CD4-positive, alpha-beta memory T cell (primary cell): ENCODE measurements at regions not wholly inside any gene's neighbourhood (a gene's known extent, or its start where the extent isn't known, plus 50 kb on each side); places are given as distances from the start of the nearest gene placed in this dataset.

Source experiments
- CTCF ChIA-PET: fragments of 350-600 bp; sonication (Branson Sonifier 250); formaldehyde crosslinking; loops from one replicate; lab custom pipeline; 2021; ENCODE audit warnings: inconsistent platforms; ENCODE audit not compliant: partially characterized antibody; lab: Charles Lee
- POLR2A ChIA-PET: fragments of 350-600 bp; sonication (Branson Sonifier 250); formaldehyde crosslinking; loops from one replicate; lab custom pipeline; 2021; ENCODE audit not compliant: partially characterized antibody; lab: Charles Lee
- DNase-seq, 5 donors: peaks; one replicate each; pipeline versions ENCODE4 v3.0.0 to v3.0.0-alpha.2; 2020 to 2022; ENCODE audit warnings: mixed read lengths in 1 of 5
- H3K27ac ChIP-seq: one replicate; pipeline ENCODE4 v1.7.0; 2013; ENCODE audit warnings: low read depth, low read length
- H3K27me3 ChIP-seq: 2 replicates; pipeline ENCODE4 v1.7.0; 2013; ENCODE audit warnings: mild to moderate bottlenecking, low read length, moderate library complexity; ENCODE audit not compliant: insufficient read depth
- H3K36me3 ChIP-seq: 2 replicates; pipeline ENCODE4 v1.7.0; 2013; ENCODE audit warnings: mild to moderate bottlenecking, low read length, moderate library complexity; ENCODE audit not compliant: insufficient read depth
- H3K4me1 ChIP-seq: 2 replicates; pipeline ENCODE4 v1.7.0; 2013; ENCODE audit warnings: mild to moderate bottlenecking, low read length, moderate library complexity; ENCODE audit not compliant: insufficient read depth
- H3K4me3 ChIP-seq, 2 donors: one replicate each; pipeline ENCODE4 v1.7.0; 2013; ENCODE audit warnings: low read length in 2 of 2, mild to moderate bottlenecking in 1 of 2
- H3K9me3 ChIP-seq, 2 donors: one replicate each; pipeline ENCODE4 v1.7.0; 2013; ENCODE audit warnings: low read length in 2 of 2, control low read depth in 1 of 2; ENCODE audit not compliant: control insufficient read depth in 1 of 2
- H3K27ac Mint-ChIP-seq, 7 donors: one replicate each; pipeline ENCODE4 v1.8.0; 2020 to 2021; ENCODE audit warnings: mixed read lengths in 7 of 7, mild to moderate bottlenecking in 6 of 7, inconsistent platforms in 3 of 7, moderate library complexity in 3 of 7
- H3K27me3 Mint-ChIP-seq, 2 donors: one replicate each; pipeline ENCODE4 v1.8.0; 2020 to 2021; ENCODE audit warnings: mixed read lengths in 2 of 2
- H3K36me3 Mint-ChIP-seq, 2 donors: one replicate each; pipeline ENCODE4 v1.8.0; 2020 to 2021; ENCODE audit warnings: mixed read lengths in 2 of 2, inconsistent platforms in 1 of 2, mild to moderate bottlenecking in 1 of 2
- H3K4me1 Mint-ChIP-seq, 4 donors: one replicate each; pipeline ENCODE4 v1.8.0; 2020 to 2021; ENCODE audit warnings: mixed read lengths in 4 of 4, mild to moderate bottlenecking in 1 of 4
- H3K4me3 Mint-ChIP-seq, 8 donors: one replicate each; pipeline ENCODE4 v1.8.0; 2020 to 2021; ENCODE audit warnings: mixed read lengths in 8 of 8, mild to moderate bottlenecking in 7 of 8, moderate library complexity in 6 of 8, inconsistent platforms in 3 of 8
- H3K9me3 Mint-ChIP-seq, 8 donors: one replicate each; pipeline ENCODE4 v1.8.0; 2020 to 2021; ENCODE audit warnings: mixed read lengths in 8 of 8, mild to moderate bottlenecking in 5 of 8, inconsistent platforms in 3 of 8, moderate library complexity in 1 of 8
- intact Hi-C: fragments of 100-400 bp; cut with micrococcal nuclease; formaldehyde crosslinking; loops from one replicate; pipeline ENCODE4 v1.15.1; 2023

DNA sequence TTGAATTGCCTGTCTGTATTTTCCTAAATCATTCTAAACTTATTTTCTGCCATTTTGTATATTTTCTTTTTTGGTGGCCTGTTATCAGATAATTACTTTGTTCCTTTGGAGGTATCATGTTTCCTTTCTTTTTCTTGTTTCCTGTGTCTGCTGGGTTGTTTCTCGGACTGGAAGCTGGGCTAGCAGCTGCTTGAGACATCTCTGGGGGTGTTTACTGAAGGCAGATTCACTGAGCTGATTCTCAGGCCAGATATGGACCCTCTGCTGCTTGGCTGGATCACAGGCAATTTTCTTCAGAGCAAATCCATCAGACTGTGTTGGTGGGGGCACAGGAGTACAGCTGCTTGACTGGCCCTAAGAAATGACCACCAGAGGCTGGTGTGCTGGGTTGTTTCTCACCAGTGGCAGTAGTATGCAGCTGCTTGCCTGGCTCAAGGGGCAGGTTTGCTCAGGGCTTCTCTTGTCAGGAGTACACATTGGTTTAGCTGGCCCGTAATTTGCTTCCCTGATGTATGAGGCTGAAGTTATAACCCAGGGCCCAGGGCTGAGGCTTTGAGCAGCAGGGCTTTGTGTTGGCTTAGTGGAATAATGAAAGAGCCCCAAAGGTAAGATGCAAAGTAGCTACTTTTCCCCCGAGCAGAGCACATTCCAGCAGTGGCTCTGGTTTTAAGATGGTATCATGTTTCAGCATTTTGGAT is 680.6 kb downstream of the TECRL start:
- no peak overlapping the region for H3K4me3 Mint-ChIP-seq

GRCh38 chr4:63717384-63717783 is 691.9 kb downstream of the TECRL start:
- Mint-ChIP-seq H3K4me3 (no peak overlapping the region), H3K27ac (no peak overlapping the region), H3K36me3 (no peaks in the 10 kb centered on the region), H3K27me3 (no peaks in the 10 kb centered on the region), H3K4me1 (no peaks in the 10 kb centered on the region), H3K9me3 (peaks cover 0 to 20% (median 5%) of the 10 kb centered on the region in 8 donors)
- ChIA-PET CTCF (no interaction called here), POLR2A (no interaction called here)
- no peaks in the 10 kb centered on the region for H3K27me3 ChIP-seq
- no peaks in the 10 kb centered on the region for H3K36me3 ChIP-seq
- H3K4me1 ChIP-seq: no peaks in the 10 kb centered on the region
- peaks cover 0 to 4% of the 10 kb centered on the region in 2 donors for H3K9me3 ChIP-seq
- no peak overlapping the region for H3K4me3 ChIP-seq
- no peak overlapping the region for H3K27ac ChIP-seq
- DNase-seq: no peak
- intact Hi-C loops: no loop called here

More for the DNA sequence above, 680.6 kb downstream of the TECRL start:
- H3K27me3 Mint-ChIP-seq: no peaks in the 10 kb centered on the region
- Histone ChIP-seq H3K4me1 (no peaks in the 10 kb centered on the region), H3K27ac (no peak overlapping the region), H3K36me3 (no peaks in the 10 kb centered on the region), H3K27me3 (no peaks in the 10 kb centered on the region), H3K9me3 (no peaks in the 10 kb centered on the region), H3K4me3 (no peak overlapping the region)
- CTCF ChIA-PET: no interaction called here
- no peaks in the 10 kb centered on the region for H3K36me3 Mint-ChIP-seq
- intact Hi-C loops: no loop called here
- H3K4me1 Mint-ChIP-seq: no peaks in the 10 kb centered on the region
- no peak overlapping the region for H3K27ac Mint-ChIP-seq
- peaks cover 0 to 26% (median 10%) of the 10 kb centered on the region in 8 donors for H3K9me3 Mint-ChIP-seq
- POLR2A ChIA-PET: no interaction called here
- DNase-seq: peak in 1 of 5 donors; percentile 31

DNA sequence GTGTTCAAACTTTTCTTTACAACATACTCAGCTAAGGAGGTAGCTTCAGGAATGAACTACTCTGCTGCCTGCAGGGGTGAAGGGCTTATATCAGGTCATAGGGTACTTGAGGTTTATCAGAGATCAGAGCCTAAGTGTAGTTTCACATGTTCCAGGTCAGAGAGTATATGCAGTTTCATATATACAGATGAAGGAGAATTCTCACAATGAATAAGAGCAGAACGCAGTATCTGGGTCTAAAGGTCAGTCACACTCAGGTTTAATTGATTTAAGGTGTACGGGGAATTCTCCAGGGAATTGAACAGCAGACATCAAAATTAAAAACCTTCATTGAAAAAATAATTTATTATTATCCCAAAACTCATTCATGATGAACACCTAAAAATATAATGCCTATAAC is 700.6 kb downstream of the TECRL start:
- peaks cover 0 to 18% (median 3%) of the 10 kb centered on the region in 8 donors for H3K9me3 Mint-ChIP-seq
- ChIA-PET CTCF (no interaction called here), POLR2A (no interaction called here)
- Histone ChIP-seq H3K27me3 (no peaks in the 10 kb centered on the region), H3K4me1 (no peaks in the 10 kb centered on the region), H3K27ac (no peak overlapping the region), H3K9me3 (no peaks in the 10 kb centered on the region), H3K4me3 (no peak overlapping the region), H3K36me3 (no peaks in the 10 kb centered on the region)
- no peak for DNase-seq
- H3K4me1 Mint-ChIP-seq: no peaks in the 10 kb centered on the region
- no peak overlapping the region for H3K27ac Mint-ChIP-seq
- intact Hi-C loops: no loop called here
- no peak overlapping the region for H3K4me3 Mint-ChIP-seq
- no peaks in the 10 kb centered on the region for H3K27me3 Mint-ChIP-seq
- no peaks in the 10 kb centered on the region for H3K36me3 Mint-ChIP-seq

- H3K9me3 Mint-ChIP-seq: peaks cover 0 to 6% (median 4%) of the 10 kb centered on the region in 8 donors
- DNase-seq: no peak
These were observed 708.7 kb downstream of the TECRL start for GRCh38 chr4:63700569-63700968.

GRCh38 chr4:63693321-63693720 is 715.9 kb downstream of the TECRL start:
- Mint-ChIP-seq H3K36me3 (no peaks in the 10 kb centered on the region), H3K4me1 (no peaks in the 10 kb centered on the region), H3K27ac (no peak overlapping the region), H3K27me3 (no peaks in the 10 kb centered on the region), H3K4me3 (no peak overlapping the region), H3K9me3 (peaks cover 6 to 25% (median 13%) of the 10 kb centered on the region in 8 donors)
- intact Hi-C loops: no loop called here
- H3K4me3 ChIP-seq: no peak overlapping the region
- no peaks in the 10 kb centered on the region for H3K4me1 ChIP-seq
- no peaks in the 10 kb centered on the region for H3K27me3 ChIP-seq
- CTCF ChIA-PET: no interaction called here
- no peaks in the 10 kb centered on the region for H3K9me3 ChIP-seq
- H3K27ac ChIP-seq: no peak overlapping the region
- no peak for DNase-seq
- POLR2A ChIA-PET: no interaction called here
- H3K36me3 ChIP-seq: no peaks in the 10 kb centered on the region

More at GRCh38 chr4:63700569-63700968, 708.7 kb downstream of the TECRL start:
- no peak overlapping the region for H3K27ac Mint-ChIP-seq
- Histone ChIP-seq H3K4me1 (no peaks in the 10 kb centered on the region), H3K4me3 (no peak overlapping the region), H3K27me3 (no peaks in the 10 kb centered on the region), H3K27ac (no peak overlapping the region), H3K9me3 (no peaks in the 10 kb centered on the region), H3K36me3 (no peaks in the 10 kb centered on the region)
- intact Hi-C loops: no loop called here
- H3K27me3 Mint-ChIP-seq: no peaks in the 10 kb centered on the region
- POLR2A ChIA-PET: no interaction called here
- CTCF ChIA-PET: no interaction called here
- H3K4me1 Mint-ChIP-seq: no peaks in the 10 kb centered on the region
- H3K36me3 Mint-ChIP-seq: no peaks in the 10 kb centered on the region
- H3K4me3 Mint-ChIP-seq: no peak overlapping the region

DNA sequence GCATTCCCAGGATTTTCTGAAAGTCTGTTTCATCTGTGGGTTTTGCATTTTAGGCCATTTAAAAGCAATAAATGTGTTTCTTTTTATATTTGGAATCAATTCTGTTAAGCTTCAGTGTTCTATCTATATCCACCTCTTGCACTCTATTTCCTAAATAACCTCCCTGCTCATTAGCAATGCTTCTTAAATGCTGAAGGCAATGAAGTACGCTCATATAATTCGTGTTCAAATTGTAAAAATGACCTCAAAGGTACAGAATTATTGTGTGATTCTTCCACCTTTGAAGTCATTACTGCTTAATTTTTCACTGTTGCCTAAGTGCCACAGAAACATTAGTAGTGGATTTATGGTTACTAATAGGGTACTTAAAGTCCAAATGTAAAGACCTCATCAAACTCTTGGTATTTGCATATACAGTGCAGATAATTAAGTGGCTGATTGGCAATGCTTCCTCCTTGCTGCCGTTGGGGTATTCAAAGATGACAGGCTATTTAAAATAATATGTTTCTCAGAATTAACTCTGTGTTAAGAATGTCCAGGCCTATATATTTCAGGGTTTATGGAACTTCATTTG is 730.8 kb downstream of the TECRL start:
- H3K4me1 Mint-ChIP-seq: no peaks in the 10 kb centered on the region

DNA sequence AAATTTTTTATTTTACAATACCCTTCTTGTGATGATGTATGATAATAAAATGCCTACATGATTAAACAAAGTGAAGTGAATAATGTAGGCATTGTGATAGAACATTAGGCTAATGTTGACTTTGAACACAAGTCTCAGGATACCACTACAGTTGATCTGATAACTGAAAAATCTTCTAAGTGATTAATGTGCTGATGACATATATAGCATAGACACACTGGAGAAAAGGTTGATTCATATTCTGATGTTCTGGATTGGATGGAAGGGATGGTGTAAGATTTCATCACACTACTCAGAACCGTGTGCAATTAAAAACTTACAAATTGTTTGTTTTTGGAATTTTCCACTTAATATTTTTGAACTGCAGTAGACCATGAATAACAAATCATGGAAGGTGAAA is 738.5 kb downstream of the TECRL start:
- Mint-ChIP-seq H3K9me3 (peaks cover 3 to 32% (median 12%) of the 10 kb centered on the region in 8 donors), H3K4me1 (no peaks in the 10 kb centered on the region), H3K27me3 (no peaks in the 10 kb centered on the region), H3K27ac (no peak overlapping the region), H3K36me3 (no peaks in the 10 kb centered on the region), H3K4me3 (no peak overlapping the region)
- Histone ChIP-seq H3K27me3 (no peaks in the 10 kb centered on the region), H3K36me3 (no peaks in the 10 kb centered on the region), H3K4me1 (no peaks in the 10 kb centered on the region), H3K4me3 (no peak overlapping the region), H3K27ac (no peak overlapping the region), H3K9me3 (no peaks in the 10 kb centered on the region)
- intact Hi-C loops: no loop called here
- POLR2A ChIA-PET: no interaction called here
- CTCF ChIA-PET: no interaction called here
- DNase-seq: no peak

More for the DNA sequence above, 730.8 kb downstream of the TECRL start:
- CTCF ChIA-PET: no interaction called here
- Mint-ChIP-seq H3K27me3 (no peaks in the 10 kb centered on the region), H3K27ac (no peak overlapping the region), H3K36me3 (no peaks in the 10 kb centered on the region), H3K4me3 (no peak overlapping the region), H3K9me3 (peaks cover 0 to 9% (median 4%) of the 10 kb centered on the region in 8 donors)
- no peaks in the 10 kb centered on the region for H3K27me3 ChIP-seq
- H3K4me1 ChIP-seq: no peaks in the 10 kb centered on the region
- intact Hi-C loops: no loop called here
- no peak for DNase-seq
- no peak overlapping the region for H3K27ac ChIP-seq
- no peak overlapping the region for H3K4me3 ChIP-seq
- H3K9me3 ChIP-seq: no peaks in the 10 kb centered on the region
- POLR2A ChIA-PET: no interaction called here
- H3K36me3 ChIP-seq: no peaks in the 10 kb centered on the region
